GM12872 (cell line): ENCODE measurements at regions not wholly inside any gene's neighbourhood (a gene's known extent, or its start where the extent isn't known, plus 50 kb on each side); places are given as distances from the start of the nearest gene placed in this dataset.

Experiments
- TF ChIP-seq, protein P1 (sequence below): IDR thresholded peaks from 3 replicates; pipeline ENCODE4 v1.5.1; 2011; ENCODE audit warnings: low read depth, mild to moderate bottlenecking, low read length, moderate library complexity; ENCODE audit not compliant: insufficient read depth

DNA sequence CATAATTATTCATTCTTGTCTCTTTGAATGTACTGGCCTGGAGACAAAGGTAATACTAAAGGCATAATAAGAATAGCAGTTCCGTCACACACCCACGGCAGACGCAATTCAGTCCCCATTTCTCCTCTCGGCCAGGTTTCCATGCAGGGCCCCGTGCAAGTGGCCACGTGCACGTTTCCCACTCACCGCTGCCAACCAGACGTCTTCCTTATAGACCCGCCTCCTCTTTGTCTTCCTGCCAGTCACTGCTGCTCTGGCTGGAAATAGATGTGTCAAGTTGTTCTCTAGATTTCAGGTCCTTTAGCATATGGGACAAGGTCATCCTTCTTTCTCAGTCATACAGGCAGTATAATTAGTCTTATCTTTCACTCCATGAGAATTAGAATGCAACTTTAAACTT, 204.3 kb downstream of the SUCLA2 start:
- TF ChIP-seq, protein P1, sequence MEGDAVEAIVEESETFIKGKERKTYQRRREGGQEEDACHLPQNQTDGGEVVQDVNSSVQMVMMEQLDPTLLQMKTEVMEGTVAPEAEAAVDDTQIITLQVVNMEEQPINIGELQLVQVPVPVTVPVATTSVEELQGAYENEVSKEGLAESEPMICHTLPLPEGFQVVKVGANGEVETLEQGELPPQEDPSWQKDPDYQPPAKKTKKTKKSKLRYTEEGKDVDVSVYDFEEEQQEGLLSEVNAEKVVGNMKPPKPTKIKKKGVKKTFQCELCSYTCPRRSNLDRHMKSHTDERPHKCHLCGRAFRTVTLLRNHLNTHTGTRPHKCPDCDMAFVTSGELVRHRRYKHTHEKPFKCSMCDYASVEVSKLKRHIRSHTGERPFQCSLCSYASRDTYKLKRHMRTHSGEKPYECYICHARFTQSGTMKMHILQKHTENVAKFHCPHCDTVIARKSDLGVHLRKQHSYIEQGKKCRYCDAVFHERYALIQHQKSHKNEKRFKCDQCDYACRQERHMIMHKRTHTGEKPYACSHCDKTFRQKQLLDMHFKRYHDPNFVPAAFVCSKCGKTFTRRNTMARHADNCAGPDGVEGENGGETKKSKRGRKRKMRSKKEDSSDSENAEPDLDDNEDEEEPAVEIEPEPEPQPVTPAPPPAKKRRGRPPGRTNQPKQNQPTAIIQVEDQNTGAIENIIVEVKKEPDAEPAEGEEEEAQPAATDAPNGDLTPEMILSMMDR = no peak

DNA sequence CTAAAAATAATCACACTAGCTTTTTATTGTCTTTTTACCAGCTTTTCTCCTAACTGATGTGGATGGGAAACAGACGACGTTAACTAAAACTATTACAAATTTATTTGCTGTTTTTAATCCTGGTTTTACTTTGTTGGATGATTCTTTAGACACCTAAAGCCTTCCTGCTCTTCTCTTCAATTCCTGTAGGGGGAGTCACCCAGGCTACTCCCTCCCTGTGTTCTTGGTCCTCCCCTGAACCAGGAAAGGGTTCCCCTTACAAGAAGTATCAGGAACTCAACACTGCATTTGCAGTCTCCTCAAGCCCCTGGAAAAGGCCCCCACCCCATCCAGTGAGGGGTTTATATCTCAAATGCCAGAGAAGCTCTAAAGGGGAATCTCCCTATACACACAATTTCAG, 206.1 kb downstream of the SUCLA2 start:
- TF ChIP-seq, protein P1 = peak; percentile 72

- TF ChIP-seq, protein P1 = no peak
Measured at GRCh38 chr13:47790755-47791154, 210.3 kb downstream of the SUCLA2 start.

DNA sequence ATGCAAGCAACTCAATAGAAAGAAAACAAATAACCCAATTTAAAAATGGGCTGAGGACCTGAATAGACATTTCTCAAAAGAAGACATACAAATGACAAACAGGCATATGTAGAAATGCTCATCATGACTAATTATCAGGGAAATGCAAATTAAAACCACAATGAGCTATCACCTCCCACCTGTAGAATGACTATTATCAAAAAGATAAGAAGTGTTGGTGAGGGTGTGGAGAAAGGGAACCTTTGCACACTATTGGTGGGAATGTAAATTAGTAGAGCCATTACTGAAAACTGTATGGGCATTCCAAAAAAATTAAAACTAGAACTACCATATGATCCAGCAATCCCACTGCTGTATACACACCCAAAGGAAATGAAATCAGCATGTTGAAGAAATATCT, 212.2 kb downstream of the SUCLA2 start:
- TF ChIP-seq, protein P1 = no peak

- TF ChIP-seq, protein P1 = no peak
Measured at GRCh38 chr13:47774671-47774994, 226.4 kb downstream of the SUCLA2 start.

- TF ChIP-seq, protein P1 = no peak
Measured at GRCh38 chr13:47764817-47765216, 236.3 kb downstream of the SUCLA2 start.

- TF ChIP-seq, protein P1 = no peak
Measured at GRCh38 chr13:47757466-47758080, 243.5 kb downstream of the SUCLA2 start.

DNA sequence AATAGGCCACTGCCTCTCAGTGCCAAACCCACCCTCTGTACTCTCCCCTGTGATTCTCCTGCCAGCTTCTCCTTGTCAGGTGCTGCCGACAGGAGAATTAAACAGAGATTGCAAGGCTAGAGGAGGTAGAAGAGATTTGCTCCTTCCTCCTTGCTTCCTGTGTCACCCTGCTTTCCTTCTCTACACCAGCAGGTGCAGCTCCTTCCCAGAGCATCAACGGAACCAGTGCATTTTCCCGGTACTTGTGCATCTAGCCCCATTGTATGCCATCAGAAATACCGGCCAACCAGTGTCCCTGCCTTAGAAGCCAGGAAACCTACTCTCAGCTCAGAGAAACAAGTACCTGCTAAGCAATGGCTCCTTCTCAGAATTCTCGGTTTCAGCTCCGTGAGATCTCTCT, 253.2 kb downstream of the SUCLA2 start:
- TF ChIP-seq, protein P1 = no peak
